ENCODE measurements at regions not wholly inside any gene's neighbourhood (a gene's known extent, or its start where the extent isn't known, plus 50 kb on each side); places are given as distances from the start of the nearest gene placed in this dataset.

- no peaks in the 10 kb centered on the region for H3K27me3 Mint-ChIP-seq (ENCODE audit: low read depth)
- no peak overlapping the region for H3K4me3 Mint-ChIP-seq
- no peak for DNase-seq (ENCODE audit: low read depth, low spot score)
- H3K9me3 Mint-ChIP-seq, result peaks cover 14% of the 10 kb centered on the region
- H3K36me3 Mint-ChIP-seq (ENCODE audit: low read depth), result peaks cover 16% of the 10 kb centered on the region
- no peak overlapping the region for H3K27ac Mint-ChIP-seq (ENCODE audit: unreplicated experiment)
- H3K4me1 Mint-ChIP-seq, result peaks cover 12% of the 10 kb centered on the region
- no peak for TF ChIP-seq CTCF (conservative IDR thresholded peaks at IDR 0.05)
These were observed 159.7 kb upstream of the PRICKLE1 start for GRCh38 chr12:42749239-42749638.

DNA sequence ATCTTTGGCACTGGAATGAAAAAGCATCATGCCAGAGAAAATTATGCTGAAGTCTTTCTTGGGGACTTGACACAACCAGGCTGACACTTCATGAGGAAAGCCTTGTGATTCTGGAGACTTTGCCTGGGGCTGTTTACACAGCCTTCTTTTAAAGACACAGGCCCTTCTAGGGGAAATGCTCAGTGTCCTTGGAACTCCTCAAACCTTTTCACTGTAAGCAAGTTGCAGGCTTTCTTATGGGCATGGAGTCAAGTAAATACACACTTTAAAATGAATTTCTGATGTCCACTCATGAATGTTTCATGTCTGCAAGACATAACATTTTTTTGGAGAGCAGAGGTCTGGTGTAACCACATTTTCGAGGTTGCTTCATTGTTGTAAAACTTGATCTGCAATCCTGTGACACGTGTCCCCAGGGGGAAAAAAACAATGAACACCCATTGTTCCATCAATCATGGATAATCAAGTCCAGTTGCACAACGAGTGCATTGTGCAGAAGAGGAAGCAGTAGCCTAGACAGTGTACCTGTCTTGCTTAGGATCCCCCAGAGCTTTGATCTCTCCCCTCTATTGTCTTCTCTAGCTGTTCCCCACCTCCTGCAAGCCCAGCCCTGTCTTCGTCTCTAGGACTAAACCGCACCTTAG, 155.1 kb upstream of the PRICKLE1 start:
- Mint-ChIP-seq H3K36me3 (ENCODE audit: low read depth) (peaks cover 16% of the 10 kb centered on the region), H3K27me3 (ENCODE audit: low read depth) (no peaks in the 10 kb centered on the region), H3K9me3 (peaks cover 14% of the 10 kb centered on the region), H3K4me3 (peak overlapping the region; percentile 48), H3K4me1 (peaks cover 26% of the 10 kb centered on the region), H3K27ac (ENCODE audit: unreplicated experiment) (peak overlapping the region; percentile 83)
- DNase-seq (ENCODE audit: low read depth, low spot score), result peak; percentile 6
- no peak for TF ChIP-seq CTCF (conservative IDR thresholded peaks at IDR 0.05)

DNA sequence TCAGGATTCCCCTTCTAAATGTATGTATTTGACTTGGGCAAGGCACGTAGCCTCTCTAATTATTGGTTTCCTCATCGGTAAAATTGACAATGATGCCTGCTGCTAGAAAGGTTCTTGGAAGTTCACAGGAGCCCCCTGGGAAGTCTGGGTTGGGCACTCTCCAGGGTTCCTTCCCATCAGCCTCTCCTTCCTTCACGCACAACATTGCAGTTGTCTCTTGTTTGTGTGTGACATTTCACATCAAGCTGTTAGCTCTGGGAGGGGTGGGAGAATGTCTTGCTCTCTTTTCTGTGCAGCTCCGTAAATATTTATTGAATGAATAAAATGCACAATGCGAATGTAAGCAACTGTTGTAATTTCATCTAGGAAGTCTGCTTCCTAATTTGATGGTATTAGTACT, 153.2 kb upstream of the PRICKLE1 start:
- H3K9me3 Mint-ChIP-seq, result peaks cover 14% of the 10 kb centered on the region
- H3K36me3 Mint-ChIP-seq (ENCODE audit: low read depth), result peaks cover 16% of the 10 kb centered on the region
- no peaks in the 10 kb centered on the region for H3K27me3 Mint-ChIP-seq (ENCODE audit: low read depth)
- DNase-seq (ENCODE audit: low read depth, low spot score), result no peak
- H3K4me3 Mint-ChIP-seq, result no peak overlapping the region
- no peak overlapping the region for H3K27ac Mint-ChIP-seq (ENCODE audit: unreplicated experiment)
- no peak for TF ChIP-seq CTCF (conservative IDR thresholded peaks at IDR 0.05)
- peaks cover 34% of the 10 kb centered on the region for H3K4me1 Mint-ChIP-seq

DNA sequence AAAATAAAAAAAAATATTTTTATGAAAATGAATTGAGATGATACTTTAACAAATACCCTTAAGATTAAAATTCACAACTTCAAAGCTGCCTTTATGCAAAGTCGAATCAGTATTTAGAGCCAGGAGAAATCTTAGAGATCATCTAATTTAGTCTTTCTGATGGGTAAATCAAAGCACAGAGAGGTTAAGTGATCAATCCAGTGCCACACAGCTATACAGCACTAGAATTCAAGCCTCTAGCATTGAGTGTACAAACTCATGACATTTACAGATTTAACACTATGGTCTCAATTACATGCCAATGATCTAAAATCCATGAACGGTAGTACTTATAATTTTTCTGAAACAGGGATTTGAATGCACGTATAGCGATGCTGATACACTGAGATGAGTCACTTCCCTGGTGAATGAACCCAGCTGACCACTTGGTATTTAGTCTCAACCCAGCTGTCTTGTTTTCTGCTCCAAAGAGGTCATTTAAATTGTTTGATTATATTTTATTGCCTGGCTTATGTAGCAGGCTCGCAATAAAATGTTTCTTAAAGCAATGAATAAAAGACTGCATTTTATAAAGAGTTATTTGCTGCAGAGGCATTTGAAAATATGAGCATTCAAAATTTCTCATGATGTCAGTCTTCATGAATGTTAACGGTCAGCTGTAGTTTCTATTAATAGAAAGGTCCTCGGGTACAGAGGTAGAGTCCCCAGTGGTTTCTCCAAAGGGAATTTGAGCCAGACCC, 152.4 kb upstream of the PRICKLE1 start:
- no peak for TF ChIP-seq CTCF (conservative IDR thresholded peaks at IDR 0.05)
- no peak for DNase-seq (ENCODE audit: low read depth, low spot score)
- Mint-ChIP-seq H3K4me1 (peaks cover 34% of the 10 kb centered on the region), H3K36me3 (ENCODE audit: low read depth) (peaks cover 11% of the 10 kb centered on the region), H3K4me3 (no peak overlapping the region), H3K27ac (ENCODE audit: unreplicated experiment) (no peak overlapping the region), H3K27me3 (ENCODE audit: low read depth) (no peaks in the 10 kb centered on the region), H3K9me3 (peaks cover 9% of the 10 kb centered on the region)

- no peak for TF ChIP-seq CTCF (conservative IDR thresholded peaks at IDR 0.05)
- no peak overlapping the region for H3K4me3 Mint-ChIP-seq
- peaks cover 34% of the 10 kb centered on the region for H3K4me1 Mint-ChIP-seq
- H3K9me3 Mint-ChIP-seq, result peaks cover 3% of the 10 kb centered on the region
- DNase-seq (ENCODE audit: low read depth, low spot score), result no peak
- no peak overlapping the region for H3K27ac Mint-ChIP-seq (ENCODE audit: unreplicated experiment)
- H3K27me3 Mint-ChIP-seq (ENCODE audit: low read depth), result no peaks in the 10 kb centered on the region
- H3K36me3 Mint-ChIP-seq (ENCODE audit: low read depth), result peaks cover 4% of the 10 kb centered on the region
These were observed 151.5 kb upstream of the PRICKLE1 start for GRCh38 chr12:42741091-42741490.
